HG03457 (cell line): ENCODE measurements at regions not wholly inside any gene's neighbourhood (a gene's known extent, or its start where the extent isn't known, plus 50 kb on each side); places are given as distances from the start of the nearest gene placed in this dataset.

Source experiments
- ATAC-seq: cut with Tn5 transposase; IDR thresholded peaks from one replicate; pipeline ENCODE4 v1.9.1; 2021; ENCODE audit warnings: moderate number of reproducible peaks; ENCODE audit not compliant: unreplicated experiment

DNA sequence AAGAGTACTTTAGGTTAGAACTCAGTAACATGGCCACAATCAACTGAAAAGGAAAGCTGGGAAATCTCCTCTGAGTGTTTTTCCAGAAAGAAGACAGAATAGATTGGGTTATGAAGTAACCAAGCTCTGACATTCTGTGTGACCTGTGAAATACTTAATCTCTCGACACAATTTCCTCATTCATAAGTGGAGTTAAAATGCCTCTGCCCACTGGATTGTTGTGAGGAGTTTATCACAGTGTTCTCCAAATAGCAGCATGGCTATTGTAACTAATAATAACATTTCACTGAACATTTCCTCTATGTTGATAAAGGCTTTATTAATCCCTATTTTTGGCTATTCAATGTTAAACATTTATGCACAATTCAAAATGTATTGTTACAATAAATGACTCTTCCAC lies 311.0 kb downstream of the GABRB2 start:
- no peak for ATAC-seq

DNA sequence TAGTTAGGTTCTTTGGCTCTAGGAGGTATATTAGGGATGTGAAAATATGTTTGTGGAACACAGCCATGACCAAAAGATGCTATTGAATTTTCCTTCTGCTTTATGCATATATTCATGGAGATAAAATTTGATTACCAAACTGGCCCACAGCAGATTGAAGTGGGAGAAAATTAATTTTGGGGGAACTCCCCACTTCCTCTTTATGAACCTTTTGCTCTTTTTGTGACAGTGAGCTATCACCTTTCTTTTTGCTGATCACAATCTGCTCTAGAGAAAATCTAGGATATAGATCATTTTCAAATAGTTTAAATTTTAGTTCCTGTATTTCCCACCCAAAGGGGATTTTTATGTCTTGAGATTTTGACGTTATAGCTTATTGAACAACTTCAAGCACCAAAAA lies 313.0 kb downstream of the GABRB2 start:
- ATAC-seq: no peak

DNA sequence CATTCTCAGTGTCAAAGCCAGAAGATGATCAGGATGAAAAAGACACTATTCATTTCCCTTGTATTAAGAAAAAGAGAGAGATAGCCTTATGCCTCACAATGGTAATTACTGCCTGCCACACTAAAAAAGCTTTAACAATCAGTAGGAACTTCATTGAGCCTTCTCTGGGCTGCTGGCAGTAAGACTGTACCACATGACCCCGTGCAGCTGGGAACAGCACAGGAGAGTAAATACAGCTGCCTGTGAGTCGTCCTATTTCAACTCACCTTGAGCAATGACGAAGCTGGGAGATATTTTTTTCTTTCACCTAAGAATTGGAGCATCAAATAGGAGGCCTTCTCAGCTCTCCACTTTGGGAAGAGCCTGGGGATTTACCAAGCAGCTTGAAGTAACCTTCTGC lies 316.3 kb downstream of the GABRB2 start:
- no peak for ATAC-seq

DNA sequence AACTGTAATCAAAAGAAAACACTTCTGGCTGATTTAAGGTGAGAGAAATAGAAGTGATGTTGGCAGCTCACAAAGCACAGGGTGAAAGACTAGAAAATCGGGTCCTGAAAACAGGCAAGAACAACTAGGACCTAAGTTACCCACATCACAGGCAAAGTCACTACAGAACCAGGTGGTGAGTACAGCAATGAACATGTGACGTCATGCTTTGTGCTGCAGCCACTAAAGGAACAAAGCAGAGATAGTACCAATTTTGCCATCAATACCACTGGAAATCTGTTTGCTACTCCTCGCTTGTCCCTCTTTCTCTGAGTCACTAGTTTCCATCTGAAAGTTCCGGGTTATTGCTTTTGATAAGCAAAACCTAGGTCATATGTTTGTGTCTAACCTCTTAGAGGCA lies 326.7 kb downstream of the GABRB2 start:
- ATAC-seq: no peak

DNA sequence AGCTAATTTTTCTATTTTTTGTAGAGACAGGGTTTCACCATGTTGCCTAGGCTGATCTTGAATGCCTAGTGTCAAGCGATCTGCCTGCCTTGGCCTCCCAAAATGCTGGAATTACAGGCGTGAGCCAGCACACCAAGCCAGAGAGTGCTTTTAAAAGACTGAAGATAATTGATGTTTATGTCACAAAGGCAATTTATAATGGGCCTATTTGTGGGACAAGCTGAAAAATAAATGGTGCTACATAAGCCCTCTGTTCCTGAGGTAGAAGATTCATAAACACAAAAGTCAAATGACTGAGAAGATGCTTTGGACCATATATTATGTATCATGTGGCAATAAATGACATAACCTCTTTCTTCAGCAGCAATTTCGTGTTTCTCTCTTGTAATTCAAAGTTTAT lies 329.6 kb downstream of the GABRB2 start:
- ATAC-seq: no peak

DNA sequence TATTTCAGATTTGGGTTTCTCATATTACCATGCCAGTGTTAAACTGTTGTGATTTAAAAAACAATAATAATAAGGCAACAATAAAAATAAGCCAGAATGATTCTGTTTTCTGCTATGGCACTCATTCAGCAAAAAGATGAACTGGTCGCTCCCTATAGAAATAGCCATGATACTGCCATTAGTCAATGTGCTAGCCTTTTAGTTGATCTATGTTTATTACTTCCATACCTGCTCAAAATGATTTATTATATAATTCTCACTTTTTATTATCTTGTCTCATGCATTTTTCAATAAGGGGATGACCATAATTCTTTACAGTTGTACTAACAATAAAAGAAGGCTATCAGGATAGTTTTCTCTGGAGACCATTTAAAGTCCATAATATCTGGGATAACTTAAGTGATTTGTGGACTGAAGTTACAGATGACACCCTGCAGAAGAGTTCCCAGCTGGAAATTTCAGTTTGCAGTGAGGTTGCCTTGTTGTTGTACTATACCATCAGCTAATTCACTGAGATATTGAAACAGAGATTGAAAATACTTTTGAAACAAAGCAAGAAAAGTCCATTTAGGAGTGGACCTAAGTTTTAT lies 334.3 kb downstream of the GABRB2 start:
- ATAC-seq: no peak

DNA sequence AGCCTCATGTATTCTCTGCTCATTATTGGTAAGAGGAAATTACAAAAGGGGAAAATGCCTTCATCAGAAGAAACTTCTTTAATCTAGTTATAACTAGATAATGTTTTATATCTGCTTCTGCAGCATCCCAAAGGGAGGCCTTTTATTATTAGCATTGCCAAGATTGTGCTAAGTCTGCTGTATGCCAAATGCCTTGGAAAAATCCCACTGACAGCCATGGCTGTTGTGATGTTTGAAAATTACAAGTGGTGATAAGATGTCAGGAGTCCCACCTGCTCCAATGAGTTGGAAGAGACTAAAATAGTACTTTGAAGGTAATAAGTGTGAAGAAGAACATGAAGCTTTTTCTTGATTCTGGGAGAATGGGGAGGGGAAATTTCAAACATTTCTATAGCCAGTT lies 345.0 kb downstream of the GABRB2 start:
- no peak for ATAC-seq

DNA sequence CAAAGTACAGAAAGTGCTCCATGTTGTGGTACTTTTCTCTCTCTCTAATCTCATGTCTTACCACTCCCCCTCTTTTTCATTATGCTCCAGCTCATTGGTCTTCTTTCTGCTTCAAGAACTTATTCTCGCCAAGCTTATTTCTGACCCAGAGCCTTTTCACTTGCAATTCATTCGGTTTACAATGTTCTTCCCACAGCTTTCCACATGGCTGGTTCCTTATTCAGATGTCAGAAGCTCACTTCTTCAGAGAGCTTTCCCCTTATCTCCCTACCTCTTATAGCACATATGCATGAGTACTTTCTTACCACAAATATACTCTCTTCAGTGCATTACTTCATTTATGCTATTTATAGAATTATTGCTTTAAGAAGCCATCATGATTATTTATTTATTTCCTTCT lies 338.8 kb upstream of the ATP10B start:
- ATAC-seq: no peak

DNA sequence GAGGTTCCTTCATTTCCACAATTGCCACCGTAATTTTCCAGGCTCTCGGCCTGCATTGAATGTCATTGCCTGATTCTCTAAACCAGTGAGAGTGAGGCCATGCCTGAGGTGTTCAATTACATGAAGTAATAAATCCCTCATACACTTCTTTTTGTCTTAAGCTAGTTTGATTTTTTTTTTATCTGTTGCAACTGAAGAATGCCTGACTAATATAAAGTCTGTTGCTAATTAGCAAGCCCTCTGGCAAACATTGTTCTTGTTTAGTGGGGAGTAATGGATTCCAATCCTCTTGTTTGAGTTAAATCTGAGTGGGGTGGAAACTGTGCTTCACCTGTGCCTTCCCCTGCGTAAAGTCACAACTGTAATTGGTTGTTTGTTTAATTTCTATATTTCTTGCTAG lies 338.1 kb upstream of the ATP10B start:
- ATAC-seq: no peak

DNA sequence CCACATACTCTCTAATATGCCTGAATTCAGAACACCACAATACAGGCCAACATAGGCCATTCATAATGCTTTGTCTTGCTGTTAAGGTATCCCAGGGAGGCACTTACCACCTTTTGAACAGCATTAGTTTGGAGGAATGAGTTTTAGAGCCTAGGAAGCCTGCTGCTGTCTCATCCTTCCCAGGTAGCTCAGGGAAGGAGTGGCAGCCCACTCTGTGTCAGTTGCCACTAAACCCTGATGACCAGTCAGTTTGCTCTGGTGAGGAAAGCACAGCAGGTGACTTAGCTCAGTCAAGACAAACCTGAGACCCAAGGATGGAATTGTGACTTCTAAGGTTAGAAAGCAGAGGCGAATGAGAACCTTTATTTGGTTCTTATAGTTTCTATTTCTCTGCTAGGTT lies 337.4 kb upstream of the ATP10B start:
- no peak for ATAC-seq

DNA sequence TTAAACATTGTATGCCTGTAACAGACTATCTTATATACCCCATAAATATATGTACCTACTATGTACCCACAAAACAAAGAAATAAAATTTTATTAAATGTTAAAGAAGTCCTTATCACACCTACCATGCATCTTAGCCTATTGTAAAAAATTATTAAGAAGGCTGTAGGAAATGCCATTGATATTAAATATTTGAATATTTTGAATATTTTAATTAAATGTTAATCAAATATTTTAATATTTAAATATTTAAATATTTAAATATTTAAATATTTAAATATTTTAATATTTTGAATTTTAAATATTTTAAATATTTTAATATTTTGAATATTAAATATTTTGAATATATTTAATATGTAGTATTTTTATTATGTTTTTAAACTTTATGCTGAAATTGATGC lies 331.5 kb upstream of the ATP10B start:
- no peak for ATAC-seq

DNA sequence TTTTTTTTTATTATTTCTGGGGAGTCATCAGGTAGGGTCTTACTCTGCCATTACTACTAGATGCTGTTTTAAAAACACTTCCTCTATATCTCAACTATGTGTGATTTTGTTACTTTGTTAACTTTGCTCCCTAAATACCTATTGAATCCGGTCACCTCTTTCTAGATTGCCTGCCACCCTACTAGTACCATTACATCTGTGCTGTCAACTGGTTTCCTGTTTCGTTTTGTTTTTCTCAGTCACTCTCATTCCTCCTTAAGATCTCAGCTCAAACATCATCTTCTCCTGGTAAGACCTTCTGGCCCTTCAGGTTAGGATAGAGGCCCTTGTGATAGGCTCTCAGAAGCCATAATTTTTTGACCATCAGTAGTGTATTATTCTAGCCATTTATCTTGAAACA lies 324.2 kb upstream of the ATP10B start:
- no peak for ATAC-seq

DNA sequence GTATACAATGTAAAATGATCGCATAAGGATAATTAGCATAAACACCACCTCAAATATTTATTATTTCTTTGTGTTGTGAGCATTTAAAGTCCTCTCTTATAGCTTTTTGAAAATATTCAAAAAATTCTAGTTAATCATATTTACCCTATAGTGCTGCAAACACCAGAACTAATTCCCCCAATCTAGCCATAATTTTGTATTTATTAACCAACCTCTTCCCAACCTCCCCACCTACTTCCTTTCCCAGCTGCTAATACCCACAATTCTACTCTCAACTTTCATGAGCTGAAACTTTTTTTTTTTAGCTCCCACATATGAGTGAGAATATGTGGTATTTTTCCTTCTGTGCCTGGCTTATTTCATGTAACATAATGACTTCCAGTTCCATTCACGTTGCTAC lies 317.8 kb upstream of the ATP10B start:
- ATAC-seq: no peak

DNA sequence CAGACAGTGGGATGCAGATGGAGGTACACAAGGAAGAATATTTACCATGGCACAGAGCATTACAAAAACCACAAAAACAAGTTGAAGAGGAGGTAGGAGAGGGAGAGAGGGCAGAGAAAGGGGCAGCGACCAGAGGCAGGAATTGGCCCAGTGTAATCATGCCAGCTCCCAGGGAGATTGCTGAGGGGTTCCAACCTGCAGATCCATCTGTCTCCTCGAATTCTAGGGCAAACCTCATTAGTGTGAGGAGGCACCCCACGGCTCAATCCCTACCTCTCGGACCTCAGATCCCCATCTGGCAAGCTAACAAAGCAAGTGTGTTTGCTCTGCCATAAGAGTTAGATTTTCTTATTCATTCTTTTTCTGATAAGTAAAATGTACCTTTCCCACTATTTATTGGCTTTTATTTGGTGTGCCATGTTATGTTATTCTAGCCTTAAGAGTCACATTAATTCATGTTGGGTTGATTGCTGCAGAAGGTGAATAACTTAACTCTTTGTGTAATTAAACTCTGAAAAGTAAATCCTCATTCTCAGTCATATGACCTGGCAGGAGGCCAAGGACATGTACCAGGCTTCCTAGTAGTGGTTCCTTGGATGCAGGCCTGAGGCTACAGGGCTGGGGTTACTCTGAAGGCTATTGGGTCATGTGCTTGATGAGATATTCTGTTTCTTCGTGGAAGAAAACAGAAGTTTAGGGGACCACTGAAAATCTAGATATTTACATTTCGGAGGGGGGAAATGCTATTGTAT lies 315.2 kb upstream of the ATP10B start:
- ATAC-seq: no peak

DNA sequence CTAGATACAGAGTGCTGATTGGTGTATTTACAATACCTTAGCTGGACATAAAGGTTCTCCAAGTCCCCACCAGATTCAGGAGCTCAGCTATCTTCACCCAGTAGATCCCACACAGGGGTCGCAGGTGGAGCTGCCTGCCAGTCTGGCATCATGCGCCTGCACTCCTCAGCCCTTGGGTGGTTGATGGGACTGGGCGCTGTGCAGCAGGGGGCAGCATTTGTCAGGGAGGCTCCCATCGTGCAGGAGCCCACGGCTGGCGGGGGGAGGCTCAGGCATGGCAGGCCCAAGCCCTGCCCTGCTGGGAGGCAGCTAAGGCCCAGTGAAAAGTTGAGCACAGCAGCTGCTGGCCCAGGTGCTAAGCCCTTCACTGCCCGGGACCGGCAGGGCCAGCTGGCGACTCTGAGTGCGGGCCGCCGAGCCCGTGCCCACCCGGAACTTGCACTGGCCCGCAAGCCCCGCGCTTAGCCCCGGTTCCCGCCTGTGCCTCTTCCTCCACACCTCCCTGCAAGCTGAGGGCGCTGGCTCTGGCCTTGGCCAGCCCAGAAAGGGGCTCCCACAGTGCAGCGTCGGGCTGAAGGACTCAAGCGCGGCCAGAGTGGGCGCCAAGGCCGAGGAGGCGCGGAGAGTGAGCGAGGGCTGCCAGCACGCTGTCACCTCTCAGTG lies 314.1 kb upstream of the ATP10B start:
- ATAC-seq: no peak

DNA sequence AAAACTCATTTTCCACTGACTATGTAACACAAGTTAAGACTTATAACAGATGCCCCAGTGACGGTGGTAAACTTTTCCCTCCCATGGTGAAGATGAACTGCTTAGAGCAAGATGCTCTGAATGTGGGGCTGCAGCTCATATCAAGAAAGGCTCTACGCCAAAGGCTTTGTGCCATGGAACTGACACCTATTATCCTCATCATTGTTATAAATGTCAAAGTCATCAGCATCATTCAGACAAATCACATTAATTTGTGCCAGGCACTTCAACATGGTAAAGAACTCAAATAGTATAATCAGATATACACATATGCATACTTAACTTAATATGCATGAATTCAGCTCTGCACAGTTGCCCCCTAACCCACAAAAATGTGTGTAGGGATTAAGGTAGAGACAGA lies 305.9 kb upstream of the ATP10B start:
- no peak for ATAC-seq

DNA sequence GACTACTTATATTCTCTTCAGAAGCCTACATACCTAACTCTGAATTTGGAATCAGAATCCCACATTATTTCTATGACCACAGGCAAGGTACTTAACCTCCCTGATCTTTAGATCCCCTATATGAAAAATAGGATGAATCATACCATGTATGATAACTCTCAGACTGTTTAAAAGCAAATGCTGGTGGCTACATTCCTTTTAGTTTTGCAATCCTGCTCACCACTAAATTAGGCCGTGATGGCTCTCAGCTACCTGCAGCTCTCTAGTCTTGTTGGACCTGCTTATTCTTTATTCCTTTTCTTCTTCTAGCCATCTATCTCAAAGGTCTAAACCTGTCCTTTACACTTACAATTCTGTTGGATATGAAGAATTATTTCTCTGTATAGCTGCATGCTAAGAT lies 303.4 kb upstream of the ATP10B start:
- no peak for ATAC-seq

DNA sequence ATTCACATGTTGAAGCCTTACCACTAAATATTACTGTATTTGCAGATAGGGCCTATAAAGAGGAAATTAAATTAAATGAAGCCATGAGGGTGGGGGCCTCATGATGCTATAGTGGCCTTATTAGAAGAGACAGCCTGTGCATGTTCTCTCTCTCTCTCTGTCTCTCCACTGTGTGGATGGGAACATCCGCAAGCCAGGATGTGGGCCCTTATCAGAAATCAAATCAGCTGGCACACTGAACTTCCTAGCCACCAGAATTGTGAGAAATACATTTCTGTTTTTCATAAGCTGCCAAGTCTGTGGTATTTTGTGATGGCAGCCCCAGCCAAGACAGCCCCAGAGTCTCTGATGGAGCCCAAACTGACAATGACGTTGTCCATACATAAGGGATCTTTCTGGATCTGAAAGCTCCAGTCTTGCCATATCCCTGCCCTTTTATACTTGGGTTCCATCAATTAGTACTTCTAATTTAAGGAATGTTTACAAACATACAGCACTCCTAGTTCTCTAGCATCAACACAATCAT lies 300.5 kb upstream of the ATP10B start:
- ATAC-seq: no peak

DNA sequence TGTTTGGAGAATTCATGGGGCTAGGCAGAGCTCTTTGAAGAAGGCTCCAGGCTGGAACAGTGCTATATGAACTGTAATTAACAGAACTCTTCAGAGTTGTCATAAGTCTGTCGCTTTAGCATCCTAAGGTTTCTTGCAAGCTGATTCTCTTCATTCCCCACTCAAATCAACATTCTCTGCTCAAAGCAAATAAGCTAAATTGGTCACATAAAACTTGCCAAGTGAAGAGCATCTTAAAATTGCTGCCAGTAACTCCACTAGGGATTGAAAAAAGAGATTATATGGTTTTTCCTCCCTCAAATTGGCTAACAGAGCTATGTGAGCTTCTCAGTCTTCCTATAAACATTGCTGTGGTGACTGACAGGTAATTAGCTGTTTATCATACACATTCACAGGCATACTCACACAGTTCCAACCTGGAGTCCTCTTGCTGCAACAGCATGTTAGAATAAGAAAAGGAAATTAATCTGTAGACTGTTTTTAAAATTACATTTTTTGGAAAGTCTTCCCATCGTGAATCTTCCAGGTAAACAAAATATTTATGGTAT lies 298.5 kb upstream of the ATP10B start:
- ATAC-seq: no peak

DNA sequence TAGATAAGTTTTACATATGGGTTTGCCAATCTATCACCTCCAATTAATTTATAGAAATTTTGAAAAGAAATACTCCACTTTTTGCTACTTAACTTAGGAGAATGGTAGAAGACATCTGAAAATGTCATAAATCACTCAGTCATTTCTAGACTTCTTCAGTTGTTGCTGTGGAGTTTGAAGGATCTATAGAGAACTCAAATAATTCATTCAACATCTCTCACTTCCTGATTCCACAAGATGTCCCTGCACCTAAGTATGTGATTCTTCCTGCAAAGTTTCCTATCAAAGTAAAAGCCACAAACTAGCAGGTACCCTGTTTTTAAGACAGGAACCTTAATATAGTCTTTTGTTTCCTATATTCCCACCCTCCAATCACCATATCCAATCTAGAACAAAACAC lies 297.1 kb upstream of the ATP10B start:
- ATAC-seq: no peak

DNA sequence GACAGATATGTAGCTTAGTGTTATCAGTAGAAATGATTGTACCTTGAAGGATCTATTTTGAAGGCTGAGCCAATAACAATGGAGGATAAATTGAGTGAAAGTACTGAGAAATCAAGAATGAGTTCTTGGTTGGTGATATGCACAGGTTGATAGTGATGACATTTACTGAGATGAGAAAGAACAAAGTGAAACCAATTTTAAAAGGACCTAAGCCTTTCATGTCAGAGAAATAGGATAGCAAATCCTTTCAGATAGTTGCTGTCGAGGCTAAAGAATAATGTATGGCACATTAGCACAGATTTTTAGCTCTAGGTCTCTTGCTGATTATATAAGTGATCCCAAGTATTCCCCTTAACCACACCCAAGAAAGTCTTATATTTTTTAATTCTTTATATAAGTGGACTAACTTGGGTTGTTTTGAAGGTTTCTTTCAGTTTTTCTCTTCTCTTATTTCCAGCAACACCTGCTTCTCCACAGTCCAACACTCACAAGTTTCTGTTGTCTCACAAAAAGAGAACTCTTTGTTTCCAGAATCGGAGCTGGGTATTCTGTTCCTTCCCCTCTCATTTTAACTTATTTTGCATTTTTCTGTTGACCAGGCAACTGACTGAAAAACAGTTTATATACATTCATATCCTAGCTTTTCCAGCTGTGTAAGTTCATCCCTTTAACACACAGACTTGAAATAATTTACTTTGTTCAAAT lies 286.9 kb upstream of the ATP10B start:
- no peak for ATAC-seq
